Stimulated activated CD4-positive, alpha-beta T cell treated with anti-CD3 and anti-CD28 coated beads, TNF-alpha, amount 100 ng/mL, for 1 hour (primary cell): ENCODE measurements at regions not wholly inside any gene's neighbourhood (a gene's known extent, or its start where the extent isn't known, plus 50 kb on each side); places are given as distances from the start of the nearest gene placed in this dataset.
"Not testable (repeated sequence)": the region's sequence is repeated elsewhere in the genome, so short reads cannot be mapped to it uniquely, and the experiment has no call there.

Experiments used
- DNase-seq, 3 donors: peaks; one replicate each; pipeline ENCODE4 v3.0.0-alpha.2; 2020; ENCODE audit warnings: low read depth in 3 of 3, low spot score in 1 of 3

DNA sequence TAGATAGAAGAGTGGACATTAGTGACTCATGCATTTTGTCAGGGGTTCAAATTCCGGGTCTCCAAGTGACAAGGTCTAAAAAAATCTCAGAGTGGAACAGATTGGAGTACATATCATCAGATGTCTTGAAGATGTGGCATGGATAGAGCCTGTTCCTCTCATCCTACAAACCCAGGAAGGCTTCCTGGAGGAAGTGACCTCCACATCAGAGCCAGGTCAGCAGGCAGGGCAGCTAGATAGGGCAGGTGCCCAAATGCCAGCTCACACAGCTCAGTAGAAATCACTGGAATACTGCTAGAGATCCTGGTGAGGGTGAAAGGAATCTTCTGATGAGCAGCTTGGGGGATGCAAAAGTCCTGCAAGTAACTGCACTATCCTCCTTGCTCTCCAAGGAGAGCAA lies 196.6 kb upstream of the SDK2 start:
- DNase-seq, result no peak

DNA sequence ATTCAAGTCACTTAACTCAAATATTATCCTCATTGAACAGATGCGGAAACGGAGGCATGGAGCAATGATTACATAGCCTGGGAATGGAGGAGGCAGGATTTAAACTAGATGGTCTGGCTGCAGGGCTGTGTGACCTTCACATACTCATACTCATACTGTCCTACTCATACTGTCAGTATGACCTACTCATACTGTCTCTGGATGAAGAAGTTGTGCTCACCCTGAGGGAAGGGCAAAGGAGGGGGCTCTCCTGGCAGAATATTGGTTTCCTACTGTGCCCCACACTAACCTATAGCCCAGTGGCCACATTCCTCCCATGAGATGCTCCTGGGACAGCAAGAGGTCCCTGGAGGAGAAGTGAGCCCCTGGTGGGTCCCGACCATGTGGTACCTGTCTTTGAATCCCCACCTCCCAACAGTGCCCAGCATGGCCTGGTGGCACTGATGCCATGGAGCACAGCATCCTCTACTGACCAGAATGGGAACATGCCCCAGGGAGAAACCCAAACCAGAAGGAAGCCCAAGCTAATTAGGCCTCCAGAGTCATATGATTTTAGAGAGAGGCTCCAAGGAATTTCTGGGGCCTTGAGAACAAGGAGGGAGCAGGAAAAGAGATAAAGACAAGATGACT lies 197.3 kb upstream of the SDK2 start:
- DNase-seq, result no peak

DNA sequence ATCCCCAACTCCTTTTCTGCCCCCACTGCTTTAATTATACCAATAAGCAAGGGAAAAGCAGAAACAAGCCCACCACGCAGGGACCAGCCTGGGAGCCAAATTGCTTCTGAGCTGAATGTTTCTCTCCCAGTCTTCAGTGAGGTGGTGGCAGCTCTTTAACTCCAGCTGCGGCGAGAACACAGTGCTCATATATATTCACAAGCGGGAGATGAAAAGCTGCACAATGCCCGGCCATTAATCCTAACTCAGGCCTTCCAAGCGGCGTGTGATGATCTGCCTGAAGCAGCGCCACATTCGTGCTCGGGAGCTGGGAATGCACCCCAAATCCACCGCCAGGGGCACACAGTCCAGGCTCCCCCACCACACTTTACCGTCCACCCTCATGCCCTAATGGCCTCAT lies 203.7 kb upstream of the SDK2 start:
- no peak for DNase-seq

DNA sequence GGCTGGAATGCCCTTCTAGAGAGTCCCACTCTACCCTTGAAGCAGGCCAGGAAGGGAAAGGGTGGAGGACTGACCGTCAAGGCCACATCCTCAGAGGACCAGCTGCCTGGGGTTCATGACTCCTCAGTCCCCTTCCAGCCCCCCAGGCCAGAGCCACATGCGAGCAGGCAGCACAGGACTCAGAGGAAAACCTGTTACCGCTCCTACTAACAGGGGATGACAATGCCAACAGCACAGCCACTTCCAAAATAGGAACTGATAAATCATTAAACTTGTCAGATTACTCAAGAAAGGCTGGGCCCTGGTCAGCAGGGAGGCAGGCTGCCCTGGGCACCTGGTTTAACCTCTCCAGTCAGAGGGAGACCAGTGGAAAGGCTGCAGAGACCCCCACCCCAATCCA lies 206.2 kb upstream of the SDK2 start:
- no peak for DNase-seq

DNA sequence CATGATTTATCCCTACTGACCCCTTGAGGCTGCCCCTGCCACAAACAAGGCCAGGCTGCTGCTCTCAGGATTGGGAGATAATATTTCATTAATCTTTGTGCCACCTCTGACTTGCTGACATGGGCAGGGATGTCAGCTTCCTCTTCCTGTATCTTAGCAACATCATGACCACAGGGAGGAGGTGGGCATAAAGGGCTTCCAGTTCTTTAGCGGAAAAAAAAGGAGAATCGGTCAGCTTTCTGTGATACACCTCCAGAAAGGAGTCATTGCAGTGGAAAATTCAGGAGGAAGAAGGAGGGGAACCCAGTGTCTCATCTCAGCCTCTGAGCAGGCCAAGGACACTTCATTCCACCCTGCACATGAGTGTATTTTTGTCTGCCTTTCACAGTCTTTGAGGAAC lies 206.8 kb upstream of the SDK2 start:
- DNase-seq, result no peak

DNA sequence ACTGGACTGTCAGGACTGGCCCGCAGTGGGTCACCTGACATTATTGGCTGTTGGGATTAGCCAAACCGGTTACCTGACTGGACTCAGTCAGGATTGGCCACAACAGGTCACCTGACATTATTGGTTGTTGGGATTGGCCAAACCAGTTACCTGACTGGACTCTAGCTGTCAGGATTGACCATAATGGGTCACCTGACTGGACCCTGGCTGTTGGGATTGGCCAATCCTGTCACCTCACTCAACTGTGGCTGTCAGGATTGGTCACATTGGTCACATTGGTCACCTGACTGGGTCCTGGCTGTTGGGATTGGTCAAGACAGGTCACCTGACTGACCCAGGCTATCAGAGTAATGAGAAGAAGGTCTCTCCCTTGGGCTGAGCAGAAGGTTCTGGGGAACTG lies 207.7 kb upstream of the SDK2 start:
- no peak for DNase-seq

DNA sequence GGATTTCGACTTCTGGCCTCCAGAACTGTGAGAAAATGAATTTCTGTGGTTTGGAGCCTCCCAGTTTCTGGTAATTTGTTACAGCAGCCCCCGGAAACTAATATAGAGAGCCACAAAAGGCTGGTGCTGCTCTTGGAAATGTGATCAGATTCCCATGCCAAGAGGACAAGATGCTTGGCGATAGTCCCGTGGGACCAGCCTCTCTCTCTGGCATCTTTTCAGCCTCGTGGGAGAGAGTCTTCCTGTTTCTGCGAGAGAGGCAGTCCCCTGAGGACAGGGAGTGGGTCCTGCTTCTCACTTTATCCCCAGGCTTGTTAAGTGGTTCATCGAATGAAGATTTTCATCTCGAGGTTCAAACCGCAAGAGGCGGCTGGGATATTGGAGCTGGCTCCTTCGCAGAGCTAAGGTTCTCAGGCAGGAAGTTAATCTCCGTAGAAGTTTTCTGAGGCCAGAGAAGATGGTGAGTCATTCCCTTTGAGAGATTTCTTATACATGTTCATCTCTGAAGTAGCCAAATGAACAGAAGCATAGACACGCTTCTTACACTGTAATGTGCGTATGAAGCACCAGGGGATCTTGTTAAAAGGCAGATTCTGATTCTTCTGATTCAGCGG lies 211.6 kb upstream of the SDK2 start:
- DNase-seq, result no peak

DNA sequence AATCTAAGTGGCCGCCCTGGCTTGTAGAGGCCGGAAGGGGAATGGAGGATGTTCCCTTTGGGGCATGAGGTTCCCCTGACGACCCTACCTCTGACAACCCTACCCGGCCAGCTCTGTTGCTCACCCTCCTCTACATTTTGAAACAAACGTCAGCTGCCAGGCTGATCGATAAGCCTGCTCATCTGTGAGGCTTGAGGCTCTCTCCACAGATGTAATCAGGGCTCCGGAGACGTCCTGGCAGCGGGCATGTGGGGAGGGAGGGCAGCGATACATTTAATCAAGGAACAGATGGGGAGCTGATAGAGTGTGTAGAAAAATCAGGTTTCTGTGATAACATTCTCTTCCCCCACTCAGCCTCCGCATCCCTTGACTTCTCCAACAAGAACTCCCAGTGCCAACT lies 212.3 kb upstream of the SDK2 start:
- no peak for DNase-seq

DNA sequence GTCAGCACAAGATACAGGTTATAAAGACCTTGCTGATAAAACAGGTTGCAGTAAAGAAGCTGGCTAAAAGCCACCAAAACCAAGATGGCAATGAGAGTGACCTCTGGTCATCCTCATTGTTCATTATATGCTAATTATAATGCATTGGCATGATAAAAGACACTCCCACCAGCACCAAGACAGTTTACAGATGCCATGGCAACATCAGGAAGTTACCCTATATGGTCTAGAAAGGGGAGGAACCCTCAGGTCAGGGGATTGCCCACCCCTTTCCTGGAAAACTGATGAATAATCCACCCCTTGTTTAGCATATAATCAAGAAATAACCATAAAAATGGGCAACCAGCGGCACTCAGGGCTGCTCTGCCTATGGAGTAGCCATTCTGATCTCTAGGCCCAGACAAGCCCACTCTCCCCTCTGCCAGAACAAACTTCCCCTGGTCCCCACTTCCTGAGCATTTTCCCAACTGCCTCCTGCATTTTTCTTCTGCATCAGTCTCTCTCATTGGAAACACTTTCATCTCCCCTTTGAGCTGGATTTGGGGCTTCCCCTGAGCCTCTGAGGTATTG lies 215.3 kb upstream of the SDK2 start:
- DNase-seq, result not testable (repeated sequence)

DNA sequence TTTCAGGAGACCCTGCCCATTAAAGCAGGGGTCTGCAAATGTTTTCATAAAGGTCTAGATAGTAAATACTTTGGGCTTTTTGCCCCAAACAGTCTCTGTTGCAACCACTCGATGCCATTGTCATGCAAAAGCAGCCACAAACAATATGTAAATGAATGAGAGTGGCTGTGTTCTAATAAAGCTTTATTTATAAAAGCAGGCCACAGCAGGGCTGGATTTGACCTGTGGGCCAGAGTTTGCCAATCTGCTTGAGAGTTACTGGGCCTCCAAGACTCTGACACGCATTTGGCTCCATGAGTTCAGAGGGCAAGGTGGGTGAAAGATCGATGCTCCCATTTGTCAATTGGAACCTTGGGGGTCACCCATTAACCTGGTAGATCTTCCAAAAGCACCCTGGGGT lies 217.3 kb upstream of the SDK2 start:
- no peak for DNase-seq

DNA sequence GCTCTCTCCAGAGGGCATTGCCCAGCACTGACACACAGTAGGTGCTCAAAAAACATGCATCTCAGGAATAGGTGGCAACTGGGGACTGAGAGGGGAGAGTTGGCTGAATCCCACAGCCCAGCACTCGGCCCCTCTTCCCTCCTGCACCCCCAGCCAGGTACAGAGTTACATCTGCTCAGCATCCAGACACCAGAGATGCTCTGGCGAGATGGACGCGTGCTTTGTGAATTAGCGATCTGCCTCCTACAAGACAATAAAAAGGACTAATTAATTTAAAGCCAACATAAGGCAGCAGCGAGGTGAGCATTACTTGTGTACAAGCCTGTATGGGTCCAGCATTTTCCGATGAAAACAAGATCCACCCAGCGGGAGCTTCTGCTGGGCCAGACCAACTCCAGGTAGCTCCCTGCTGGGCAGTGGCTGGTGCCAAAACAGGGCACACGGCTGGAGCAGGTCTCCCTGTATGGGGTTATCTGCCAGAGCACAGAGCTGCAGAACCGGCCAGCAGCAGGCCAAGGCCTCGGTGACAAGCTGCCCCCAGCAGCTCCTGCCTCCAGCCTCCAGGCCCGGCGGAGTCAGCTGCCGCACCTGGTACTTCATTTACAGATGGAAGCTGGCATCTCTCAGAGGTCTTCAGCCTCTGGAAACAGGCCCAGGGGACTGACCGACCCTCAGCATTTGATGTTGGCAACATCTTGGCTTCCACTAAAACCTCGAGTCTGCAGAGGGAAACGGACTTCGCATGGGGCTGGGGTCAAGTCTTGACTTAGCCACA lies 219.7 kb upstream of the SDK2 start:
- DNase-seq, result no peak

DNA sequence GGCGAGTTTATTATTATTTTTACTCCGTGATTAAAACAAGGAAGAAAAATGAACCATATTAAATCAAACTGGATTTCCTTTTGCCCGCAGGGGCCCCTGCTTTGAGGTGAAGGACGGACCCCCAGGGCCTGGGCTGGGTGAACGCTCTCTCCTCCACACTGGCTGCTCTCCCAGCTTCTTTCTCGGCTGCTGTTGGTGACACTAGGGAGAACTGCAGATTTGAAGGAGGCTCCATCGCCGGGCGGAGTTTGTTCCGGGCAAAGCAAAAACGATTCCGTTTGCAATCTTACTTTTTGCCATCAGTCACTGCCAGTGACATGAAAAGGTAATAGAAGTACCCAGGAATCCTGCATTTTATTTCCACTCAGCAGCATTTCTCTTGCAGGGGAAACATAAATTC lies 221.6 kb upstream of the SDK2 start:
- no peak for DNase-seq

DNA sequence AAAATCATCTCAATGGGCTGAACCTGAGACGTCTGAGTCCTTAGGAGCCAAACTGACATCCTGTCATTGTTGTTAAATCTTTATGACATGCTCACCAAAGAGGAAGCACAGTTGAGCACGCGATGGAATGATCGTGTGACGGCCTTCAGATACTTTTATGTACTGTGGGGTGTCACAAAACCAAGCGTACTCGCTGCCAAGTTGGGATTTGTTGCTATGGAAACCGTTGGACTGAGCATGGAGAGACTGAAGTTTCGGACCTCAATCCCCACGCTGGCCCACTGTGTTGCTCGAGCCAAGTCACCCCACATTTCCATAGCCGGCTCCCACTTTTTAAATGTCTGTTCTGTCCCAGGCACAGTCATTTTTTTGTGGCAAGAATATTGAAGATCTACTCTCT lies 222.8 kb upstream of the SDK2 start:
- DNase-seq, result no peak

DNA sequence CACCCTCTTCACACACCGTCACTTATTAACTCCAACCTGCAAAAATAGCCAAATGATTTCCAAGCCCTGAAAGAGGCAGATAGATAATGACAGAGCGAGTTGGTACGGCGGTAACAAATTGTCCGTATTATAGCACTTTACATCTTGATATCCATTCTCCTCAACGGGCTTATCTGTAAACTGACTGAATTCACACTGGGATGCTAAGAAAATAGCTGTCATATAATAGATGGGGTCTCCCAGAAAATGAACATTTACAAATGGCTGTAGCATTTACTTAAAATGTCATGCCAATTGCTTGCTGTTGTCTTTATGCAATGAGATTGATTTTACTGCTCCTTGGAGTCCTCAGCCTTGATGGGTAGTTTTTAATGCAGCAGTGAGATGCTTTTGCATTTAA lies 225.8 kb upstream of the SDK2 start:
- DNase-seq, result no peak

DNA sequence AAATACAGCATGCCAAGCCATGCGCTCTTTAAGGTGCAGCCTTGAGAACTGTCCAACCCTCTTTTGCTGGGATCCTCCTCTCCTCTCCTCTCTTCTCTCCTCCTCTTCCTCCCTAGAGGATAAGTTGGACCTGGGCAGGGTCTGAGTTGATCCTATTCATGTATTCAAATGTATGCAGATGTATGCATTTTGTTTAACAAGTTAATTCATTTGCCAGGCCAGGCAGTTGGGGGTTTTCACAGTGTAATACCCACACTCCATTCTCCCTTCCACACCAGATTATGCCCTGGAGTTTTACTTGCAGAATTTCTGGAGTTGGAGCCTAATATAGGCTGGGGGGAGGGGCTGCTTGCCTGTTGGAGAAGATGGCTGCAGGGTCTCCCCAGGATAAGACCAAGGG lies 226.2 kb upstream of the SDK2 start:
- DNase-seq, result no peak

DNA sequence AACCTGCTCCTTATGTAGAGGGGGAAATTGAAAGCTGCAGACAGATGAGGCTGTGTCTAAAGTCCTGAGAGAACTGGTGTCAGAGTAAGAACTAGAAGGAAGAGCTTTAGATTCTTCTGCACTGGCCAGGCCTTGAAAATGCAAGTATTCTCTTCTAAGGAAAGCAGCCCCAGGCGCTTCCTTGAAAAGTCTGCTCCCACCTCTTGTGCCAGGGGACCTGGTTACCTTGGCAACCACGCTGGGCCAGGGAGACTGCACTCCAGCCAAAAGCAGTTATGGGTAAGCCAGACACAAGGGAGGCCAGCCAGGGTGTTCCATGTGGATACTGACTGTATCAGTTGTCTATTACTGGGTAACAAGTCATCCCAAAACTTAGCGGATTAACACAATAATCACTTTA lies 228.6 kb upstream of the SDK2 start:
- DNase-seq, result no peak

DNA sequence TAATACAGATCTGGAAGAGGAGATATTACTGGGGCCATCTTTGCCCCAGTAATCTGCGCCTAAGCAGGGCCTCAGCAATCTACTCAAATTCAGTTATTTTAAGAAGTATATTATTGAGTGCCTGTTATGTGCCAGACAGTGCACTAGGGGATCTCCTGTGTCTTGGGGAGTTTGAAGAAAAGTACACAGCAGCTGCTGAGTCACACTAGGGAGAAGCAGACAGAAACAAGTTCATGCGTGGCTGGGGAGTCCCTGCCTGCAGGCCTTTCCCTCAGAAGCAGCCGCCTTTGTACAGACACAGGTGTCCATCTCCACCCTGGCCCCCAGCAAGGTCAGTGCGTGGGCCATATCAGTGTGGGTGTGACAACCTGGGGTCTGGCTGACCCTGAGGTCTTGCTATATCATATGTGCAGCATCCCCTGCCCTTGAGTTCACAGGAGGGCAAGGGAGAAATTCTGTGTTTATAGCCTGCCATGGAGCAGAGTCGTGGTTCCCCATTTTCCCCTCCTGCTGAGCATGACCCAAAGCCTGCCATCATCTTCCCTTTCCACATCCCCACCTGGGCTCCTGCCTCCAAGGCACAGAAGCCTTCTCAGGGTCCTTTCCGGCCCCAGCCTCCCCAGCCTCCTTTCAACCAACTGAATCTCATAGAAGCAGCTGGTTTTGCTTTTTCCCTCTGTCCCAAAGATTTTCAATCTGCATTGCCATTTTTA lies 229.9 kb upstream of the SDK2 start:
- DNase-seq, result no peak

DNA sequence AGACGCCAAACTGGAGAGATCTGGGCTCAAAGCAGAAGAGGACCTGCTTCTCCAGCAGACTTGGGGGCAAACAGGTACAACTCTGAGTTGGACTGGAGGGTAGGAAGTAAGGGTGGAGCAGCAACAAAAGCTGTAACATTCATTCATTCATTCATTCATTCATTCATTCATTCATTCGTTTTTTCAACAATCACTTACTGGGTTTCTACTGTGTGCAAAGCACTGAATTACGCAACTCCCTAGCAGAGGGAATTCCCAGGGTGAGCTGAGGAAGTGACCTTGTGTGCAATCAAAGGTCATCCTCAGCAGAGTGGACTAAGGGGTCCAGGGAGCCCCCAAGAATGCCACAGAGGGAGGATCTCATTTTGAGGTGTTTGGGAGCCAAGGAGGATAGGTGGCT lies 231.1 kb upstream of the SDK2 start:
- no peak for DNase-seq

DNA sequence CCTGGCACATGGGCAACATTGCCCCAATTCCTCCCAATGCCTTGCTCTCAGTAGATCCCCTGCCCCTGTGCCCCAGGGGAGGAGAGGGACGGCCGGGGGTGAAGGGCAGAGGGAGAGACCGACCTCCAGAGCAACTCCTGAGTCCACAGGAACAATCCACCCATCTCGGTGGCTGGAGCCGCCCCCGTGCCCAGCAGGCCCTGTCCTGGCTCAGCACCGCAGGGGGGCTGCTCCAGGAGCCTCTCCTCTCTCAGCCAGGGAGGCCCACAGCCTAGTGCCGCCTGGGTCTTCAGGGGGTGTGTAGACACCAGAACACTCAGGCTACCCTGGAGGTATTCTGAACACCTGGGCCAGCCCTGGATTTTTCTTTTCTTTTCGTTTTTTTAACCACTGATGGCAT lies 233.7 kb upstream of the SDK2 start:
- no peak for DNase-seq

DNA sequence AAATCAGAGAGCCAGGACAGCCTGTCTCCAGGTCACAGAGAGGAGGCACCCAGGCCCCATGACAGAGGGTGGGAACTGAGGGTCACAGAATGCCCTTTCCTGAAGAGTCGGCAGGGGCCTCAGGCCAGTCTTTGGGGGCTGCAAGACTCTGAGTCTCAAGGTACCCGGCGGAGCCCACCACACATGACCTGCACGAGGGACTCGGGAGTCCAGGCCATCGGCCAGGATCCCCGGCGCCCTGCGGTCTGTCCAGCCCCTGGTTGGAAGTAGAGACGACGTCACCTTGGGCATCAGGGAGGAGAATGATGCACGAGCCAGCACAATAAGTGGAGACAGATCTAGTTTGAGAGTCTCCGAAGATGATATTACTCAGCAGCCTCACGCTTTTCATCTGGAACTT lies 234.7 kb upstream of the SDK2 start:
- no peak for DNase-seq

DNA sequence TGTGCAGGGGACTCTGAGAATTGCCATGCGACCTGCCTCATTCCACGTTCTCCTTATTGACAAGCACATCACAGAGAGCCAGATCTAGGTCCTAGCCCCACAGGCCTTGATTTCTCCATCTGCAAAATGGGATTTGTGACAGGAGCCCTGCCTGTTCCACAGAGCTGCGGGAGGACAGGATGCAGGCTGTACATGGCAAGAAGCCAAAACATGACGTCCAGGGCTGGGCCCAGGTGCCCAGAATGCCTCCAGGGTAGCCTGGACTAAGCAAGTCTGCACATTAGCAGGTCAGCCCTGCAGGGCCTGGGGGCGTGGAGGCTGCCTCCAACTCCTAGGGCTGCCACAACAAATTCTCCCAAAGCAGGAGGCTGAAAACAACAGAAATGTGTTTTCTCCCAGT lies 235.7 kb upstream of the SDK2 start:
- no peak for DNase-seq

DNA sequence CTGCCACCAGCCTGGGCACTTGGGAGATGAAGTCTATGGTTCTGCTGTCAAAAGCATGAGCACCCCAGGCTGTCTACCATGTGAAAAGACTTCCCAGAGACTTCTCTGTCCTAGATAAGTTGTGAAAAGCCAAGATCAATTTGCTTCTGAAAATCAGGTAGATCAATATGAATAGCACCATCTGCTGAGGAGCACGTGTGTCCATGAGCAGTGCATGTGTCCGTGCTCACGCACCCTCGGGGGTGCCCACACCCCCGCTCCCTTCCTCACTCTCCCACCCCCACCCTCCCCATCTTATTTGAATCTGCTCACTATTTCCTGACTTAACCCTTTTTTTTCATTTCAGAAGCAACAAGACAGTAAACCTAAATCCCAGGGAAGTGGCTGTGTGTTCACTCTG lies 238.3 kb upstream of the SDK2 start:
- no peak for DNase-seq
